C4-2B (cell line): ENCODE measurements at regions not wholly inside any gene's neighbourhood (a gene's known extent, or its start where the extent isn't known, plus 50 kb on each side); places are given as distances from the start of the nearest gene placed in this dataset.

Experiments used
- CTCF ChIP-seq: fragments of 450-650 bp; conservative IDR thresholded peaks from 2 replicates; pipeline ENCODE4 v1.5.1; 2017; ENCODE audit warnings: mild to moderate bottlenecking
- ZFX ChIP-seq: fragments of 450-650 bp; IDR thresholded peaks from 2 replicates; pipeline ENCODE4 v1.6.1; 2017

GRCh38 chr1:79732950-79733349 lies 726.4 kb upstream of the ADGRL4 start:
- TF ChIP-seq CTCF (no peak), ZFX (no peak)
